HEK293T (cell line): ENCODE measurements at regions not wholly inside any gene's neighbourhood (a gene's known extent, or its start where the extent isn't known, plus 50 kb on each side); places are given as distances from the start of the nearest gene placed in this dataset.

ENCODE experiments used
- CTCF ChIA-PET: fragments of 350-600 bp; formaldehyde crosslinking; extraction: SDS; loops from one replicate; lab custom pipeline; 2021; ENCODE audit warnings: antibody characterized with exemption, inconsistent platforms; lab: Yijun Ruan, JAX
- POLR2A ChIA-PET: fragments of 350-600 bp; formaldehyde crosslinking; extraction: SDS; loops from one replicate; lab custom pipeline; 2020; ENCODE audit warnings: antibody characterized with exemption, inconsistent platforms; lab: Yijun Ruan, JAX
- DNase-seq: peaks from one replicate; pipeline ENCODE4 v3.0.0; 2012; ENCODE audit warnings: mixed read lengths; ENCODE audit errors: extremely low spot score
- ARNT ChIP-seq: fragments of 450-650 bp; IDR thresholded peaks from 2 replicates; pipeline ENCODE4 v1.6.1; 2017; ENCODE audit warnings: mild to moderate bottlenecking
- BHLHE40 ChIP-seq: fragments of 450-650 bp; IDR thresholded peaks from 2 replicates; pipeline ENCODE4 v1.6.1; 2016; ENCODE audit warnings: mild to moderate bottlenecking, moderate library complexity, borderline replicate concordance
- CTBP1 ChIP-seq: fragments of 450-650 bp; IDR thresholded peaks from 2 replicates; pipeline ENCODE4 v1.6.1; 2016; ENCODE audit warnings: borderline replicate concordance
- ELF4 ChIP-seq: fragments of 450-650 bp; IDR thresholded peaks from 2 replicates; pipeline ENCODE4 v1.6.1; 2017; ENCODE audit warnings: antibody characterized with exemption
- FOXA1 ChIP-seq: fragments of 450-650 bp; IDR thresholded peaks from 2 replicates; pipeline ENCODE4 v1.6.1; 2016; ENCODE audit warnings: mild to moderate bottlenecking
- FOXK2 ChIP-seq: fragments of 450-650 bp; IDR thresholded peaks from 2 replicates; pipeline ENCODE4 v1.6.1; 2016; ENCODE audit warnings: mild to moderate bottlenecking
- FOXM1 ChIP-seq: fragments of 450-650 bp; IDR thresholded peaks from 2 replicates; pipeline ENCODE4 v1.6.1; 2017; ENCODE audit warnings: mild to moderate bottlenecking, borderline replicate concordance
- HDGF ChIP-seq: fragments of 450-650 bp; IDR thresholded peaks from 2 replicates; pipeline ENCODE4 v1.6.1; 2017; ENCODE audit warnings: antibody characterized with exemption, borderline replicate concordance
- L3MBTL2 ChIP-seq: fragments of 450-650 bp; conservative IDR thresholded peaks from 2 replicates; pipeline ENCODE4 v1.6.1; 2016; ENCODE audit warnings: mild to moderate bottlenecking
- LEF1 ChIP-seq: fragments of 450-650 bp; IDR thresholded peaks from 2 replicates; pipeline ENCODE4 v1.6.1; 2017; ENCODE audit warnings: mild to moderate bottlenecking, borderline replicate concordance
- NFRKB ChIP-seq: fragments of 450-650 bp; IDR thresholded peaks from 2 replicates; pipeline ENCODE4 v1.6.1; 2016; ENCODE audit warnings: mild to moderate bottlenecking, moderate library complexity
- PKNOX1 ChIP-seq: fragments of 450-650 bp; IDR thresholded peaks from 2 replicates; pipeline ENCODE4 v1.6.1; 2016
- SP1 ChIP-seq: fragments of 450-650 bp; IDR thresholded peaks from 2 replicates; pipeline ENCODE4 v1.6.1; 2017
- SUZ12 ChIP-seq: fragments of 450-650 bp; IDR thresholded peaks from 2 replicates; pipeline ENCODE4 v1.6.1; 2016; ENCODE audit warnings: mild to moderate bottlenecking
- TARDBP ChIP-seq: fragments of 450-650 bp; IDR thresholded peaks from 2 replicates; pipeline ENCODE4 v1.6.1; 2016
- ZNF384 ChIP-seq: fragments of 450-650 bp; IDR thresholded peaks from 2 replicates; pipeline ENCODE4 v1.6.1; 2016

- CTCF ChIA-PET, result no interaction called here
- TF ChIP-seq FOXM1, result no peak
- no peak for TF ChIP-seq NFRKB
- no peak for TF ChIP-seq ZNF384
- POLR2A ChIA-PET, result no interaction called here
These were observed 1354.6 kb upstream of the NRXN1 start for GRCh38 chr2:52386433-52387030.

GRCh38 chr2:52383541-52383940 is 1351.6 kb upstream of the NRXN1 start:
- no peak for DNase-seq
- TF ChIP-seq CTBP1 (no peak), FOXM1 (no peak), ELF4 (no peak), LEF1 (no peak), FOXK2 (no peak), ZNF384 (no peak), TARDBP (no peak), PKNOX1 (no peak), NFRKB (no peak), L3MBTL2 (no peak), FOXA1 (no peak), SP1 (no peak), BHLHE40 (no peak), ARNT (no peak), SUZ12 (no peak), HDGF (no peak)
- ChIA-PET CTCF (no interaction called here), POLR2A (no interaction called here)

More at GRCh38 chr2:52386433-52387030, 1354.6 kb upstream of the NRXN1 start:
- no peak for DNase-seq

GRCh38 chr2:52369178-52369577 is 1337.2 kb upstream of the NRXN1 start:
- POLR2A ChIA-PET, result no interaction called here
- DNase-seq, result no peak
- CTCF ChIA-PET, result no interaction called here
- TF ChIP-seq ARNT (no peak), SP1 (no peak), HDGF (no peak), CTBP1 (no peak), ELF4 (no peak), BHLHE40 (no peak), NFRKB (no peak), FOXK2 (no peak), L3MBTL2 (no peak), PKNOX1 (no peak), LEF1 (no peak), SUZ12 (no peak), FOXM1 (no peak), TARDBP (no peak), ZNF384 (no peak), FOXA1 (no peak)

- TF ChIP-seq L3MBTL2 (no peak), CTBP1 (no peak), FOXA1 (no peak), FOXK2 (no peak), SP1 (no peak), SUZ12 (no peak), ELF4 (no peak), FOXM1 (no peak), NFRKB (no peak), PKNOX1 (no peak), HDGF (no peak), LEF1 (no peak), TARDBP (no peak), ZNF384 (no peak), ARNT (no peak), BHLHE40 (no peak)
- CTCF ChIA-PET, result no interaction called here
- POLR2A ChIA-PET, result no interaction called here
- DNase-seq, result no peak
These were observed 1336.2 kb upstream of the NRXN1 start for GRCh38 chr2:52368141-52368540.

- no peak for DNase-seq
- POLR2A ChIA-PET, result no interaction called here
- TF ChIP-seq TARDBP (no peak), PKNOX1 (no peak), HDGF (no peak), ARNT (no peak), CTBP1 (no peak), NFRKB (no peak), ELF4 (no peak), ZNF384 (no peak), FOXA1 (no peak), FOXK2 (no peak), BHLHE40 (no peak), L3MBTL2 (no peak), LEF1 (no peak), FOXM1 (no peak), SUZ12 (no peak), SP1 (no peak)
- CTCF ChIA-PET, result no interaction called here
These were observed 1334.0 kb upstream of the NRXN1 start for GRCh38 chr2:52365946-52366345.

- TF ChIP-seq L3MBTL2 (no peak), FOXM1 (no peak), BHLHE40 (no peak), FOXK2 (no peak)
- DNase-seq, result no peak
- ChIA-PET POLR2A (no interaction called here), CTCF (no interaction called here)
These were observed 1324.6 kb upstream of the NRXN1 start for GRCh38 chr2:52356556-52356955.
